K562 (cell line): ENCODE measurements at regions not wholly inside any gene's neighbourhood (a gene's known extent, or its start where the extent isn't known, plus 50 kb on each side); places are given as distances from the start of the nearest gene placed in this dataset.

ENCODE experiments used
- BRF1 ChIP-seq: IDR thresholded peaks from 3 replicates; pipeline ENCODE4 v1.6.1; 2011; ENCODE audit warnings: borderline replicate concordance, mild to moderate bottlenecking; ENCODE audit not compliant: insufficient read length; ENCODE audit errors: extremely low read depth
- DACH1 ChIP-seq: fragments of 450-650 bp; IDR thresholded peaks from 2 replicates; pipeline ENCODE4 v1.6.1; 2018; ENCODE audit not compliant: partially characterized antibody
- GTF2E2 ChIP-seq: fragments of 200-800 bp; sonication (Bioruptor generic); IDR thresholded peaks from 2 replicates; pipeline ENCODE4 v1.6.1; 2016; ENCODE audit warnings: missing genetic modification characterization, missing compliant biosample characterization
- HNRNPK ChIP-seq: fragments of 200-400 bp; formaldehyde crosslinking; IDR thresholded peaks from one replicate; pipeline ENCODE4 v1.6.1; 2018; ENCODE audit warnings: mild to moderate bottlenecking, low read depth, low read length; ENCODE audit not compliant: poor library complexity, severe bottlenecking
- HNRNPUL1 ChIP-seq: fragments of 200-400 bp; formaldehyde crosslinking; IDR thresholded peaks from 2 replicates; pipeline ENCODE4 v1.6.1; 2017; ENCODE audit warnings: low read length
- NFRKB ChIP-seq: fragments of 450-650 bp; IDR thresholded peaks from 2 replicates; pipeline ENCODE4 v1.6.1; 2016; ENCODE audit warnings: low read depth
- NR0B1 ChIP-seq: fragments of 450-650 bp; IDR thresholded peaks from one replicate; pipeline ENCODE4 v1.6.1; 2018; ENCODE audit warnings: mild to moderate bottlenecking, moderate library complexity; ENCODE audit not compliant: partially characterized antibody
- TCFL5 ChIP-seq: fragments of 250-450 bp; sonication (Bioruptor Pico); conservative IDR thresholded peaks from 2 replicates; pipeline ENCODE4 v1.6.1; 2021; ENCODE audit warnings: mild to moderate bottlenecking, moderate library complexity, matching md5 sums
- ZMIZ1 ChIP-seq, 2 experiments: fragments of 150-350 bp in 1 of 2; IDR thresholded peaks; 2 replicates each; pipeline ENCODE4 v1.6.1; 2012 to 2016; ENCODE audit warnings: low read depth in 2 of 2, low read length in 2 of 2, mild to moderate bottlenecking in 1 of 2, moderate library complexity in 1 of 2

- TF ChIP-seq NR0B1: no peak
- no peak for TF ChIP-seq NFRKB
- TF ChIP-seq HNRNPUL1: no peak
- no peak for TF ChIP-seq TCFL5 (CRISPR knock-in tag)
- TF ChIP-seq ZMIZ1 (IDR thresholded peaks at IDR 0.05; ENCODE audit: low read depth in 2 of 2, low read length in 2 of 2): no peak
- no peak for TF ChIP-seq DACH1
- no peak for TF ChIP-seq GTF2E2 (tag)
- no peak for TF ChIP-seq BRF1
- TF ChIP-seq HNRNPK: no peak
These were observed 474.3 kb downstream of the FAT4 start (continued) for GRCh38 chr4:125789023-125789422.
